ENCODE measurements at regions not wholly inside any gene's neighbourhood (a gene's known extent, or its start where the extent isn't known, plus 50 kb on each side); places are given as distances from the start of the nearest gene placed in this dataset.

GRCh38 chr7:142542105-142542504, 207.2 kb upstream of the PRSS1 start:
- intact Hi-C loops (cut with DNase I; ENCODE audit: low total_unique reads) = no loop called here
- no peaks in the 10 kb centered on the region for H3K27me3 ChIP-seq
- no peak for DNase-seq
- no peak for TF ChIP-seq POLR2A (IDR thresholded peaks at IDR 0.05)
- no peak for TF ChIP-seq CTCF (IDR thresholded peaks at IDR 0.05)
- no peak overlapping the region for H3K27ac ChIP-seq
- no peaks in the 10 kb centered on the region for H3K4me1 ChIP-seq
- no peak overlapping the region for H3K4me3 ChIP-seq
- no peaks in the 10 kb centered on the region for H3K36me3 ChIP-seq (ENCODE audit: low read depth, missing control alignments)
- WGBS, 2 donors = 71 to 94% methylated on average over 1 of the region's 1 CpG
- H3K9me3 ChIP-seq = no peaks in the 10 kb centered on the region

- Histone ChIP-seq H3K9me3 (no peaks in the 10 kb centered on the region), H3K27me3 (no peaks in the 10 kb centered on the region), H3K4me1 (no peaks in the 10 kb centered on the region), H3K27ac (no peak overlapping the region), H3K36me3 (ENCODE audit: low read depth, missing control alignments) (no peaks in the 10 kb centered on the region), H3K4me3 (no peak overlapping the region)
- DNase-seq = no peak
- 88 to 90% methylated on average over 2 of the region's 2 CpGs for WGBS, 2 donors
- TF ChIP-seq CTCF (IDR thresholded peaks at IDR 0.05) (no peak), POLR2A (IDR thresholded peaks at IDR 0.05) (no peak)
- intact Hi-C loops (cut with DNase I; ENCODE audit: low total_unique reads) = no loop called here
Measured at GRCh38 chr7:142540371-142540770, 208.9 kb upstream of the PRSS1 start.

GRCh38 chr7:142539901-142540300, 209.4 kb upstream of the PRSS1 start:
- 63 to 78% methylated on average over 1 of the region's 1 CpG for WGBS, 2 donors
- TF ChIP-seq CTCF (IDR thresholded peaks at IDR 0.05) (no peak), POLR2A (IDR thresholded peaks at IDR 0.05) (no peak)
- intact Hi-C loops (cut with DNase I; ENCODE audit: low total_unique reads) = no loop called here
- DNase-seq = no peak
- no peaks in the 10 kb centered on the region for H3K27me3 ChIP-seq
- no peaks in the 10 kb centered on the region for H3K4me1 ChIP-seq
- no peak overlapping the region for H3K4me3 ChIP-seq
- H3K9me3 ChIP-seq = no peaks in the 10 kb centered on the region
- no peaks in the 10 kb centered on the region for H3K36me3 ChIP-seq (ENCODE audit: low read depth, missing control alignments)
- H3K27ac ChIP-seq = no peak overlapping the region

GRCh38 chr7:142537760-142538159, 211.5 kb upstream of the PRSS1 start:
- WGBS, 2 donors = 90 to 100% methylated on average over 1 of the region's 1 CpG
- Histone ChIP-seq H3K4me1 (no peaks in the 10 kb centered on the region), H3K36me3 (ENCODE audit: low read depth, missing control alignments) (no peaks in the 10 kb centered on the region), H3K9me3 (no peaks in the 10 kb centered on the region), H3K27me3 (no peaks in the 10 kb centered on the region), H3K4me3 (no peak overlapping the region), H3K27ac (no peak overlapping the region)
- no peak for TF ChIP-seq POLR2A (IDR thresholded peaks at IDR 0.05)
- TF ChIP-seq CTCF (IDR thresholded peaks at IDR 0.05) = no peak
- intact Hi-C loops (cut with DNase I; ENCODE audit: low total_unique reads) = no loop called here
- DNase-seq = no peak

- WGBS, 2 donors = 23 to 44% methylated on average over 5 to 7 of the region's 7 CpGs
- intact Hi-C loops (cut with DNase I; ENCODE audit: low total_unique reads) = no loop called here
- H3K4me3 ChIP-seq = no peak overlapping the region
- TF ChIP-seq CTCF (IDR thresholded peaks at IDR 0.05) (peak; percentile 22 to 47 (median 34)), POLR2A (IDR thresholded peaks at IDR 0.05) (no peak)
- peak; percentile 65 for DNase-seq
- H3K27ac ChIP-seq = no peak overlapping the region
- H3K4me1 ChIP-seq = no peaks in the 10 kb centered on the region
- no peaks in the 10 kb centered on the region for H3K9me3 ChIP-seq
- H3K27me3 ChIP-seq = no peaks in the 10 kb centered on the region
- no peaks in the 10 kb centered on the region for H3K36me3 ChIP-seq (ENCODE audit: low read depth, missing control alignments)
Measured at GRCh38 chr7:142535123-142535779, 214.0 kb upstream of the PRSS1 start.

Measured in testis (tissue), 2 donors.